ENCODE measurements at regions not wholly inside any gene's neighbourhood (a gene's known extent, or its start where the extent isn't known, plus 50 kb on each side); places are given as distances from the start of the nearest gene placed in this dataset.
"Not testable (repeated sequence)": the region's sequence is repeated elsewhere in the genome, so short reads cannot be mapped to it uniquely, and the experiment has no call there.

DNA sequence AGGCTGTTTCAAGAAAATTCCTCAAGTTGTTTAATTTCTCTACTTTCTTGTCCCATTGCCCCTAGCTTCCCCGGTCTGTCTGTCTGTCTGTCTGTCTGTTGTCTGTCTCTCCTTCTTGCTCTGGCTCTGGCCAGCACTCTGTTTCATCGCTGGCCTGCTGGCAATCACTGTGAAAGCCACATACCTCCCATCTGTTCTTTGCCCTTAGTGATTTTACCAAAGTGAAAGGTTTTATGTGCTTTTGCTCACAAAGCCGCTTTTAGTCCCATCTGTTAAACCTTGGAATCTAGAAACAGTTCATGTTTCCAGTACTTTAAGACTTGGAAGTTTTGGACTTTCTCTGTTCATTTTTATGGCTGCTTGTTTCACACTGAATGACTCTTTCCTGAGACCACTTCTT, 87.8 kb upstream of the EXOC2 start:
- DNase-seq (ENCODE audit: low read depth in 2 of 2) = no peak

DNA sequence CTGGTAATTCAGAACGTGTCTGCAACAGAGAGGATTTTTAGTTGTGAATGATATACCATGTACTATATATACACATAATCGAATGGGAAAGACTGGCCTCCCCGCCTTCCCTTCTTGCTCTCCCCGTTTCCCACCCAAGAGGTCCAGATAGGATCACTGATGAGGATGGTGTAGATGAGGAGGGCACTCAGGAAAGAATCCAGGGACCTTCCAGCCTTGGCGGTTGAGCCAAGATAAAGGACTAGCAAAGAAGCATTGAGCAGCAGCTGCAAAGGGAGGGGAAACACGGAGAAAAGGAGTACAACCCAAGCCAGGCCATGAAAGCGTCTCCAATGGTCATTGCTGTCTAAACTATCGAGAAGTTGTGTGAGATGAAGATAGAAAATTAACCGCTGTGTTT, 84.0 kb upstream of the EXOC2 start:
- no peak for DNase-seq (ENCODE audit: low read depth in 2 of 2)

GRCh38 chr6:776528-776931, 83.6 kb upstream of the EXOC2 start:
- no peak for DNase-seq (ENCODE audit: low read depth in 2 of 2)

DNA sequence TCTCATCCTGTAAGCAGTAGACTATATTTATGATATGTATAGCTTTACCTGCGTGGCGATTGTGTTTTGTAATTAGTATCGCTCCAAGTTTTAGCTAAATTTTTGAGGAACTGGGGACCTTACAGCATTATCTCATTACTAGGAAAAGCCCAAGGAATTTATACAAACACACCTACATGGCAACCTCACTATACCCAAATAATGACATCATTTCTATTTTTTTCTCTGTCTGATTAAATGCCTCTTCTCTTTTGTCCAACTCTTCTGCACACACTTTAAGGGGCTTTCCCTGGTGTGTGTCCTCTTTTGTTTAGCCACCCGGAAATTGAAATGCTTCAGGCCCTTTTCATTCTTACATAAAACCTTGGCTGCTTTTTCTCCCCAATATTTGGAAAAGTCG, 82.9 kb upstream of the EXOC2 start:
- DNase-seq (ENCODE audit: low read depth in 2 of 2) = no peak

- DNase-seq (ENCODE audit: low read depth in 2 of 2) = not testable (repeated sequence)
Measured at GRCh38 chr6:771683-772082, 78.7 kb upstream of the EXOC2 start.

- no peak for DNase-seq (ENCODE audit: low read depth in 2 of 2)
Measured at GRCh38 chr6:767755-768512, 75.0 kb upstream of the EXOC2 start.

GRCh38 chr6:766625-767024, 73.7 kb upstream of the EXOC2 start:
- DNase-seq (ENCODE audit: low read depth in 2 of 2) = no peak

GRCh38 chr6:761997-762396, 69.1 kb upstream of the EXOC2 start:
- no peak for DNase-seq (ENCODE audit: low read depth in 2 of 2)

GRCh38 chr6:760982-761955, 68.3 kb upstream of the EXOC2 start:
- DNase-seq (ENCODE audit: low read depth in 2 of 2) = no peak

- no peak for DNase-seq (ENCODE audit: low read depth in 2 of 2)
Measured at GRCh38 chr6:759729-760128, 66.8 kb upstream of the EXOC2 start.

GRCh38 chr6:756224-756623, 63.3 kb upstream of the EXOC2 start:
- DNase-seq (ENCODE audit: low read depth in 2 of 2) = no peak

- DNase-seq (ENCODE audit: low read depth in 2 of 2) = no peak
Measured at GRCh38 chr6:754202-754601, 61.3 kb upstream of the EXOC2 start.

- no peak for DNase-seq (ENCODE audit: low read depth in 2 of 2)
Measured at GRCh38 chr6:753486-753885, 60.5 kb upstream of the EXOC2 start.

DNA sequence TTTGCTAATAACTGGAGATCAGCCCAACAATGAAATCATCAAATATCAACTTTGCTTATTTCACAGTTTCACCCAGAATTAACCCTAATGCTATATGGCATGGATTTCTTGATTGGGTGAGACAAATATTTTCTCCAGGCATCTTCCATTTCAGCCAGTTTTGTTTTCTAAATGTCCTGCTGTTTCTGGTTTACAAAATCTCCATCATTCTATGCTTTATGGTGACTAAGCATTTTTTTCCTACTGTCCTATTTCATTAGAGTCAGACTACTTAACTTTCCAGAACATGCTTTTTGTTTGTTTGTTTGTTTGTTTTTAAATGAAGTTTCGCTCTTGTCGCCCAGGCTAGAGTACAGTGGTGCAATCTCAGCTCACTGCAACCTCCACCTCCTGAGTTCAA, 59.5 kb upstream of the EXOC2 start:
- DNase-seq (ENCODE audit: low read depth in 2 of 2) = no peak

- DNase-seq (ENCODE audit: low read depth in 2 of 2) = no peak
Measured at GRCh38 chr6:751765-752164, 58.8 kb upstream of the EXOC2 start.

DNA sequence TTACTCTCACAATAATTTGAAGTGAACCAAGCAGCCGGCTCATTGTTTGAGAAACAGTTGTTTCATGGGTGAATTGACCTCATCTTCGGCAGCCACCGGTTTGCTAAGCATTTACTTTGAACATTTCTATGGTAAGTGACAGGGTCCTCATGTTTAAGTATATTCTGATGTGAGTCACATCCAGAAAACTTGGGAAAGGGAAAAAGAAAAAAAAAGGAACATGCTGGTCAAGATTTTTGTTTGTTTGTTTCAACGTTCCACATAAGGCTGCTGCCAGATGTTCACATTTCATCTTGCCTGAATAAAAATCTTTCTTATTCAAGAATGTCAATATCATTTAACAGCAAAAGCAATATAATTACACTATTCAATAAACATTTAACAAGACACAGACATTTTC, 55.0 kb upstream of the EXOC2 start:
- DNase-seq (ENCODE audit: low read depth in 2 of 2) = no peak

DNA sequence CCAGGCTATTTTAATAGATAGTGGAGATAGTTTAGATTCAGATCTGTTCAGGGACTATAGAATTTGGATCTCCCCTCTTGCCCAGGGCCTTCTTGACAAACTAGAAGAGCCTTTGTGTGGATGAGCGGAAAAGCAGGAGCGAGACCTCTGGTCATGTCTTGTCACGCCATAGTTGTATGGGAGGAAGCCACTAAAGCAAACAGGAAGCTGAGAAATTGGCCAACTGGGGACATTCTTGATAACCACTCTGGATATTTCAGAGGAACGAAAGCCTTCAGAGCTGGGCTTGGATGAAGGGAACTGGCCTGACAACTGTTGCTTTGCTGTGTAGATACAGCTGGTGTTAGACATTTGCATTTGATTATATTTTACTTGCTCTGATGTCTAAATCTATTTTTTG, 54.1 kb upstream of the EXOC2 start:
- no peak for DNase-seq (ENCODE audit: low read depth in 2 of 2)

DNA sequence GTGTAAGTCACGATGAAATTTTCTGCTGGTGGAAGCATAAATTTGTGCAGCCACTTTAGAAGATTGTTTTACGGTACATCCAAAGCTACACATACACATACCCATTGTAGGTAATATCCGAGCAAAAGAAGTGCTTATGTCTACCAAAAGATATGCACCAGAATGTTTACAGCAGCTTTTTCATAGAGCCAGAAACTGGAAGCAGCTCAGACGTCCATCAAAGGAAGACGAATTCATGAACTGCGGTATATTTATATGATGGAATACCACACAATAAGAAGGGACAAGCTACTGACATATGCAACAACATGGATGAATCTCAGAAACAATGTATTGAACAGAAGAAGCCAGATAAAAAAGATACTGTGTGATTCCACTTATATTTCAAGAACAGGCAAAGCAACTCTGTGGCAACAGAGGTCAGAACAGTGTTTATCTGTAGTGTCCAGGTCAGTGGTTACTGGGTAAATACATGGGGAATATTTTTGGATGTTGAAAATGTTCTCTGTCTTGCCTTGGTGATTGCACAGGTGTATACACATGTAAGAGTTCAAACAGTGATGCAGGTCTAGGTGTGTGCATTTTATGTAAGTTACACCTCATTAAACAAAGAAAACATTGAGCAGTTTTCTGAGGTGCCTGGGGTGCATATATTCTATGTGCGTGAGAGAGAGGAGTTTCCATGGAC, 51.9 kb upstream of the EXOC2 start:
- DNase-seq (ENCODE audit: low read depth in 2 of 2) = no peak

DNA sequence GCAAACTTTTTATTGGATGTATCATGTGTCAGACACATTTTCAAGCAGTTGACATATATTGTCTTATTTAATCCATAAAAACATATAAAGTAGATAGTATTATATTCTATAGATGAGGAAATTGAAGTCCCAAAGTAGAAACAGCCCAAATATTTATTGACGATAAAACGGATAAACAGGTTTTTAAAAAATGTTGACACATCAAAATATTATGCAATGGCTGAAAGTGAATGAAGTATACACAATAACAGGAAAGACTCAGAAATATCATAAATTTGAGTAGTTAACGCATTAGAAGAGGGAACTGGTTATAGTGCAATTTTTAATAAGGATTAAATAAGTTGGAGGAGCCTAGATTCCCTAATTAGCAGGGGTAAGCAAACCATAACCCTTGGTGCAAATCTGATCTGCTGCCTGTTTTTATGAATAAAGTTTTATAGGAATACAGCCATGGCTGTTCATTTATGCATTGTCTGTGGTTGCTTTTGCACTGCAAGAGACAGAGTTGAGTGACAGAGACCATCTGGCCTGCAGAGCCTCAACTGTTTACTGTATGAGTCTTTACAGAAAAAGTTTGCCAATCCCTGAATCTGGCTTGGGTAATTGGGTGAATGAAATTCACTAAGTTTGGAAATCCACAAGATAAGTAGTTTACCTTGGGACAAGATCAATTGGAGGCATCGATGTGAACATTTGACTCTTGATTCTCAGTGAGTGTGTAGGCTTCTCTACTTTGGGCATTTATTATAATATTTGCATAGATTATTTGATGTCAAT, 50.6 kb upstream of the EXOC2 start:
- DNase-seq (ENCODE audit: low read depth in 2 of 2) = no peak

All from stimulated activated CD8-positive, alpha-beta memory T cell treated with anti-CD3 and anti-CD28 coated beads, Interleukin-7, amount 100 ng/mL, for 4 hours (primary cell).